A673 (cell line): ENCODE measurements at regions not wholly inside any gene's neighbourhood (a gene's known extent, or its start where the extent isn't known, plus 50 kb on each side); places are given as distances from the start of the nearest gene placed in this dataset.
A peak's percentile ranks its signal among the peaks of the same experiment; 100 is the strongest.

Experiments
- BruUV-seq: library from RNA; stranded (reverse); fragments of 400-500 nt; replicated peaks from 2 replicates; lab custom pipeline; 2021; lab: Mats Ljungman, UMichigan
- CTCF ChIA-PET: fragments of 300-600 bp; sonication (Branson Sonifier 250); formaldehyde crosslinking; loops from one replicate; lab custom pipeline; 2022; ENCODE audit warnings: antibody characterized with exemption; lab: Charles Lee
- POLR2A ChIA-PET: fragments of 300-600 bp; sonication (Branson Sonifier 250); formaldehyde crosslinking; loops from one replicate; lab custom pipeline; 2022; ENCODE audit warnings: antibody characterized with exemption; ENCODE audit not compliant: low non-redundant PET; lab: Charles Lee
- DNase-seq: peaks from one replicate; pipeline ENCODE4 v3.0.0-alpha.2; 2015; ENCODE audit warnings: low spot score
- H3K27ac ChIP-seq: fragments of 200-600 bp; sonication (generic); 2 replicates; pipeline ENCODE4 v1.5.1; 2016; ENCODE audit warnings: mixed run types, low read depth, mild to moderate bottlenecking, mixed read lengths, antibody characterized with exemption, low read length; ENCODE audit not compliant: poor library complexity, severe bottlenecking
- H3K27me3 ChIP-seq: fragments of 200-600 bp; sonication (generic); replicated peaks from 2 replicates; pipeline ENCODE4 v1.6.1; 2017; ENCODE audit warnings: mixed run types, low read depth, mild to moderate bottlenecking, mixed read lengths, antibody characterized with exemption, low read length; ENCODE audit not compliant: insufficient read depth, poor library complexity
- H3K36me3 ChIP-seq: fragments of 200-600 bp; sonication (generic); 2 replicates; pipeline ENCODE4 v1.6.1; 2016; ENCODE audit warnings: mixed run types, mild to moderate bottlenecking, mixed read lengths, antibody characterized with exemption, low read length; ENCODE audit not compliant: insufficient read depth, poor library complexity, severe bottlenecking
- H3K4me1 ChIP-seq: fragments of 200-600 bp; sonication (generic); 2 replicates; pipeline ENCODE4 v1.6.1; 2017; ENCODE audit warnings: mixed run types, mild to moderate bottlenecking, mixed read lengths, antibody characterized with exemption, low read length; ENCODE audit not compliant: insufficient read depth, poor library complexity, severe bottlenecking
- H3K4me3 ChIP-seq: fragments of 200-600 bp; sonication (generic); 2 replicates; pipeline ENCODE4 v1.5.1; 2016; ENCODE audit warnings: low read depth, mixed run types, mild to moderate bottlenecking, mixed read lengths, low read length; ENCODE audit not compliant: poor library complexity, severe bottlenecking
- H3K9me3 ChIP-seq: fragments of 200-600 bp; sonication (generic); 2 replicates; pipeline ENCODE4 v1.6.1; 2016; ENCODE audit warnings: mixed run types, low read depth, mild to moderate bottlenecking, mixed read lengths, antibody characterized with exemption, low read length; ENCODE audit not compliant: poor library complexity, severe bottlenecking
- EZH2 ChIP-seq: fragments of 200-600 bp; sonication (generic); IDR thresholded peaks from 2 replicates; pipeline ENCODE4 v1.6.1; 2017; ENCODE audit warnings: borderline replicate concordance, low read depth, mild to moderate bottlenecking, mixed read lengths, antibody characterized with exemption, low read length; ENCODE audit not compliant: poor library complexity, severe bottlenecking
- intact Hi-C: fragments of 100-400 bp; cut with micrococcal nuclease; formaldehyde crosslinking; loops from one replicate; pipeline ENCODE4 v1.10.0; 2022; ENCODE audit not compliant: unreplicated experiment
- TF ChIP-seq, protein P1 (sequence below): fragments of 300-800, 200-600 bp; sonication (generic); conservative IDR thresholded peaks from 2 replicates; pipeline ENCODE4 v1.5.1; 2017; ENCODE audit warnings: low read depth, mild to moderate bottlenecking, antibody characterized with exemption, low read length, moderate library complexity, mixed read lengths

DNA sequence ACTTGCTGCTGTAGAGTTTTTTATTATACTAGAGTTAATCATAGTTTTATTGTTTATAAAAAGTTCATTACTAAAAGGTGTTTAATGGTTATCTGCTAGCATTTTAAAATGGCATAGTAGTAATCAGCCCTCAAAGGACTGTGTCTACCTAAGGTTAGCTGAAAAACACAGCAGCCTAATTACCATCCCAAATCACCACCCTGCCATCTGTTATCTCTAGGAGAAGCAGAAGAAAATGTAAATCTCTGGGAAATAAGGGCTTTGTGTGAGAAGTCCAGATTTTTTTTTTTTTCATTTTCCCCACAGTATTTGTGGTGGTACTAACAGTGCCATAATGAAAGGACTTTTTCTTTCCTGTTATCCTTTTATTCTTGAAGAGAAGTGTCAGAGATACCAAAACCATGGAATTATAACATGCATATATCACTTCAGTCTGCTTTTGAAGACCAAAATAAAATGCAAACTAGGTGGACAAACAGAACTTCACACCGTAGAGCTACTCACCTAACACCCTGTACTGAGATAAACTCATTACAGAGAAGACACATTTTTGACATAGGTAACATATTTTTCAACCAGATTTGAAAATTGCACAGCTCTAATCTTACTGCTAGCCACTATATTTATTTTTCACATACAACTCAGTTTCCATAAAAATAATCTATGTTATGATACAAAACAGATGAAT is 876.2 kb downstream of the C12orf50 start:
- intact Hi-C loops: no loop called here
- Histone ChIP-seq H3K4me3 (no peak overlapping the region), H3K36me3 (no peaks in the 10 kb centered on the region), H3K9me3 (no peaks in the 10 kb centered on the region), H3K4me1 (no peaks in the 10 kb centered on the region), H3K27me3 (no peaks in the 10 kb centered on the region), H3K27ac (no peak overlapping the region)
- no TSS peak for BruUV-seq
- POLR2A ChIA-PET: no interaction called here
- no peak for TF ChIP-seq EZH2
- TF ChIP-seq, protein P1, sequence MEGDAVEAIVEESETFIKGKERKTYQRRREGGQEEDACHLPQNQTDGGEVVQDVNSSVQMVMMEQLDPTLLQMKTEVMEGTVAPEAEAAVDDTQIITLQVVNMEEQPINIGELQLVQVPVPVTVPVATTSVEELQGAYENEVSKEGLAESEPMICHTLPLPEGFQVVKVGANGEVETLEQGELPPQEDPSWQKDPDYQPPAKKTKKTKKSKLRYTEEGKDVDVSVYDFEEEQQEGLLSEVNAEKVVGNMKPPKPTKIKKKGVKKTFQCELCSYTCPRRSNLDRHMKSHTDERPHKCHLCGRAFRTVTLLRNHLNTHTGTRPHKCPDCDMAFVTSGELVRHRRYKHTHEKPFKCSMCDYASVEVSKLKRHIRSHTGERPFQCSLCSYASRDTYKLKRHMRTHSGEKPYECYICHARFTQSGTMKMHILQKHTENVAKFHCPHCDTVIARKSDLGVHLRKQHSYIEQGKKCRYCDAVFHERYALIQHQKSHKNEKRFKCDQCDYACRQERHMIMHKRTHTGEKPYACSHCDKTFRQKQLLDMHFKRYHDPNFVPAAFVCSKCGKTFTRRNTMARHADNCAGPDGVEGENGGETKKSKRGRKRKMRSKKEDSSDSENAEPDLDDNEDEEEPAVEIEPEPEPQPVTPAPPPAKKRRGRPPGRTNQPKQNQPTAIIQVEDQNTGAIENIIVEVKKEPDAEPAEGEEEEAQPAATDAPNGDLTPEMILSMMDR: no peak
- no peak for DNase-seq
- CTCF ChIA-PET: no interaction called here

DNA sequence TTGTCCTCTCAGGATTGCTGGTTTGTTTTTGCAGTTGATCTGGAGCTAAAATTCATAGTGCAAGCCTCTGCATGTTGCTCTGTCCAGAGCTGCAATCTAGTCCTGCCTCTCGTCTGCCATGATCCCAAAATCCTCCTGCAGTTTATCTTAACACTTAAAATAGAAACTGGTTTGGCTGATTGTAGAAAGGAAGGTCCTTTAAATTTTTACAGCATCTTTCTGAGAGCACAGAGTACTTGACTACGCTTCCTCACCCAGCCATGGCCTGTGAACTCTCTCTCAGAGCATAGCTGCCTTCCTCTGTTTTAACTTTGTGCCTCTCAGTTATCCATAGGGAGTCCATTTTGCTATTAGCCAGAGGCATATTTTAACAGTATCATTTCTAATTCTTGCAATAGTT is 877.1 kb downstream of the C12orf50 start:
- POLR2A ChIA-PET: no interaction called here
- no peak for TF ChIP-seq EZH2
- TF ChIP-seq, protein P1: no peak

DNA sequence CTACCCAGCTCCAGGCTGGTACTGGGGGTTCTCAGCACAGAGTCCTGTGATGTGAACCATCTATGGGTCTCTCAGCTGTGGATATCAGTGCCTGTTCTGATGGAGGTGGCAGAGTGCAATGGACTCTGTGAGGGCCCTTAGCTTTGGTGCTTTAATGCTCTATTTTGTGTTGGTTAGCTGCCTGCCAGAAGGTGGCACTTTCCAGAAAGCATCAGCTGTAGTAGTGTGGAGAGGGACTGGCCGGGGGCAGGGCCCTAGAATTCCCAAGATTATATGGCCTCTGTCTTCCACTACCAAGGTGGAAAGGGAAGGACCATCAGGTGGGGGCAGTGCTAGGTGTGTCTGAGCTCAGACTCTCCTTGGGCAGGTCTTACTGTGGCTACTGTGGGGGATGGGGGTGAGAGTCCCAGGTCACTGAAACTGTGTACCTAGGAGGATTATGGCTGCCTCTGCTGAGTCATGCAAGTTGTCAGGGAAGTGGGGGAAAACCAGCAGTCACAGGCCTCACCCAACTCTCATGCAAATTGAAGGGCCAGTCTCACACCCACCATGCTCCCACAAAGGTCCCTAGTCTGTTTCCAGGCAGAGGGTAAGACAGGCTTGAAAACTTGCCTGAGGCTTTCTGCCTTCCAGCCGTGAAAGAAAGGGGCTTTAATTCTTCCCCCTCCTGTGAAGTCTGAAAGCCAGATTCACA is 878.1 kb downstream of the C12orf50 start:
- peak; percentile 6 for DNase-seq
- ChIA-PET POLR2A (no interaction called here), CTCF (no interaction called here)
- Histone ChIP-seq H3K9me3 (no peaks in the 10 kb centered on the region), H3K4me1 (no peaks in the 10 kb centered on the region), H3K27ac (no peak overlapping the region), H3K36me3 (no peaks in the 10 kb centered on the region), H3K4me3 (no peak overlapping the region), H3K27me3 (no peaks in the 10 kb centered on the region)
- no TSS peak for BruUV-seq
- intact Hi-C loops: no loop called here
- TF ChIP-seq, protein P1: no peak
- TF ChIP-seq EZH2: no peak

More for the DNA sequence above, 877.1 kb downstream of the C12orf50 start:
- Histone ChIP-seq H3K27me3 (no peaks in the 10 kb centered on the region), H3K4me3 (no peak overlapping the region), H3K4me1 (no peaks in the 10 kb centered on the region), H3K27ac (no peak overlapping the region), H3K36me3 (no peaks in the 10 kb centered on the region), H3K9me3 (no peaks in the 10 kb centered on the region)
- BruUV-seq: no TSS peak
- no peak for DNase-seq
- intact Hi-C loops: no loop called here
- CTCF ChIA-PET: no interaction called here
